ENCODE measurements at regions not wholly inside any gene's neighbourhood (a gene's known extent, or its start where the extent isn't known, plus 50 kb on each side); places are given as distances from the start of the nearest gene placed in this dataset.

DNA sequence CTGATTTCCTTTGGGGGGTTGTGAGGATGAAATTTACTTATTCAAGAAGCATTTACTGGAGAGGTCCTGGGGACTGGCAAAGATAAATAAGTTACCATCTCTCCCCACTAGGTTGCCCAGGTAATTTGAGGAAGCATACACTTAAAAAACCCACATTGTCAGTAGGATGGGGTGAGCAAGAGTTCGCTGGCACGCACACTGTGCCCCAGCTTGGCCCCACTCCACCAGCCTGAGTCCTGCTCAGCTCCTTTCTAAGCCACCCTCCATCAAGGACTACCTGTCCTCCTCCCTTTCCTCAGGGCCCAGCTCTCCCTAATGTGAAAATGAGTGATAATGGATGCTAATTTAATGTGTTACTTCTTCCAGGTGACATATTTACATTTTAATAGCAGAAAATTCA, 216.5 kb upstream of the PLET1 start:
- TF ChIP-seq PAX5 (IDR thresholded peaks at IDR 0.05; ENCODE audit: insufficient read depth, low read length, severe bottlenecking), result no peak
- TF ChIP-seq POLR2AphosphoS5 (IDR thresholded peaks at IDR 0.05; ENCODE audit: low read depth, low read length), result no peak
- TF ChIP-seq TAF1 (IDR thresholded peaks at IDR 0.05; ENCODE audit: low read depth, low read length), result no peak
- TF ChIP-seq POLR2A (IDR thresholded peaks at IDR 0.05; ENCODE audit: low read depth, low read length), result no peak

All from GM12891 (cell line).